Heart left ventricle (tissue), 13 donors: ENCODE measurements at regions not wholly inside any gene's neighbourhood (a gene's known extent, or its start where the extent isn't known, plus 50 kb on each side); places are given as distances from the start of the nearest gene placed in this dataset.

ENCODE experiments used
- POLR2A ChIP-seq, 2 donors: fragments of 450-650 bp; IDR thresholded peaks; one replicate each; pipeline ENCODE4 v1.6.1; 2017; ENCODE audit warnings: antibody characterized with exemption in 2 of 2, mild to moderate bottlenecking in 2 of 2, moderate library complexity in 2 of 2
- TF ChIP-seq, protein P1 (sequence below), 12 donors: fragments of 200-600 bp; sonication (generic) in 4 of 12; IDR thresholded peaks; one replicate each; pipeline versions ENCODE4 v1.5.0 to v1.8.0; 2018 to 2022; ENCODE audit warnings: antibody characterized with exemption in 12 of 12, mild to moderate bottlenecking in 5 of 12
- donor health status: ischemic (EF 13 %, LVEDD 7.1; RV severe dilation, severe dysfunction).
- donor health status: DM: no; HTN: yes; CAD: no.
- donor health status: DM: no; HTN: no; CAD: no.
- donor health status: ischemic (EF 25% LVEDD 6.9; RV normal size, moderate dysfunction).
- donor health status: ischemic (EF 25% LVEDD 5.7; RV mildly dilated, moderate dysfunction).
- donor health status: ischemic (EF 35%, LVEDD 5.7; RV mildly dilated, moderate dysfunction).
- donor health status: nonischemic (EF 11% LVEDD 7.7; RV severe dilation, severe dysfunction).
- donor health status: DM: yes; HTN: yes; CAD: no.
- donor health status: PGD.
- donor health status: ischemic (EF 29% LVEDD 5.4; RV normal size, mild dysfunction).
- donor health status: nonischemic (EF 23%, LVEDD 6.1; RV moderate dilation, normal function).

DNA sequence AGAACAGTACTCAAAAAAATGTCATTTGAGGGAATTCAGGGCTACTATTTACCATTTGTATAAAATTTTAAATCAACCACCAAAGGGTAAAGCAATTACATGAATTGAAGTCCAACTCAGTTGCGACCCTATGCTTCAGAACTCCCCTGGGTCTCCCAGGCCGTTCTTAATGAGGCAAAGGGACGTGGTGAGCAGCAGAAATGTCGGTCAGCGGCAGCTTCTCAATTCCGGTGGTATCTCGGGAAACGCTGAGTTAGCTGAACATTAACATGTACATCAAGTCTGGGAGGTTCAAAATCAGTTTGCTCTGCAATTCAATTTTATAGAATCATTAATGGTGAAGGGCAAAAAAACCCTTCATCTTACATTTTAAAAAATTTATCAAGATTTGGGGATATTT is 173.2 kb downstream of the DIRAS2 start:
- TF ChIP-seq, protein P1, sequence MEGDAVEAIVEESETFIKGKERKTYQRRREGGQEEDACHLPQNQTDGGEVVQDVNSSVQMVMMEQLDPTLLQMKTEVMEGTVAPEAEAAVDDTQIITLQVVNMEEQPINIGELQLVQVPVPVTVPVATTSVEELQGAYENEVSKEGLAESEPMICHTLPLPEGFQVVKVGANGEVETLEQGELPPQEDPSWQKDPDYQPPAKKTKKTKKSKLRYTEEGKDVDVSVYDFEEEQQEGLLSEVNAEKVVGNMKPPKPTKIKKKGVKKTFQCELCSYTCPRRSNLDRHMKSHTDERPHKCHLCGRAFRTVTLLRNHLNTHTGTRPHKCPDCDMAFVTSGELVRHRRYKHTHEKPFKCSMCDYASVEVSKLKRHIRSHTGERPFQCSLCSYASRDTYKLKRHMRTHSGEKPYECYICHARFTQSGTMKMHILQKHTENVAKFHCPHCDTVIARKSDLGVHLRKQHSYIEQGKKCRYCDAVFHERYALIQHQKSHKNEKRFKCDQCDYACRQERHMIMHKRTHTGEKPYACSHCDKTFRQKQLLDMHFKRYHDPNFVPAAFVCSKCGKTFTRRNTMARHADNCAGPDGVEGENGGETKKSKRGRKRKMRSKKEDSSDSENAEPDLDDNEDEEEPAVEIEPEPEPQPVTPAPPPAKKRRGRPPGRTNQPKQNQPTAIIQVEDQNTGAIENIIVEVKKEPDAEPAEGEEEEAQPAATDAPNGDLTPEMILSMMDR (IDR thresholded peaks at IDR 0.05), result no peak
- TF ChIP-seq POLR2A (IDR thresholded peaks at IDR 0.05), result no peak
